Suprapubic skin (tissue), 4 donors: ENCODE measurements at regions not wholly inside any gene's neighbourhood (a gene's known extent, or its start where the extent isn't known, plus 50 kb on each side); places are given as distances from the start of the nearest gene placed in this dataset.

Source experiments
- DNase-seq, 2 donors: peaks; one replicate each; pipeline ENCODE4 v3.0.0-alpha.2; 2019; ENCODE audit warnings: low spot score in 2 of 2
- H3K27ac ChIP-seq: fragments of 200-600 bp; sonication (generic); one replicate; pipeline ENCODE4 v1.5.1; 2019
- H3K27me3 ChIP-seq: fragments of 200-600 bp; sonication (generic); one replicate; pipeline ENCODE4 v1.5.1; 2019
- H3K36me3 ChIP-seq: fragments of 200-600 bp; sonication (generic); one replicate; pipeline ENCODE4 v1.5.1; 2019
- H3K4me1 ChIP-seq: fragments of 200-600 bp; sonication (generic); one replicate; pipeline ENCODE4 v1.5.1; 2019
- H3K4me3 ChIP-seq: fragments of 200-600 bp; sonication (generic); one replicate; pipeline ENCODE4 v1.5.1; 2019; ENCODE audit warnings: mild to moderate bottlenecking
- H3K9me3 ChIP-seq: fragments of 200-600 bp; sonication (generic); one replicate; pipeline ENCODE4 v1.5.1; 2019
- EP300 ChIP-seq: sonication (generic); formaldehyde crosslinking; IDR thresholded peaks from one replicate; pipeline ENCODE4 v1.6.1; 2017; ENCODE audit warnings: antibody characterized with exemption
- POLR2A ChIP-seq, 2 donors: fragments of 450-650 bp; IDR thresholded peaks; one replicate each; pipeline ENCODE4 v1.6.1; 2017; ENCODE audit warnings: antibody characterized with exemption in 2 of 2, mild to moderate bottlenecking in 2 of 2, moderate library complexity in 2 of 2
- POLR2AphosphoS5 ChIP-seq, 3 donors: sonication (generic); formaldehyde crosslinking; IDR thresholded peaks; one replicate each; pipeline ENCODE4 v1.6.1; 2017; ENCODE audit warnings: antibody characterized with exemption in 3 of 3
- WGBS: methylation state at CpG from one replicate; pipeline ENCODE4 v1.1.5; 2018; 5-methylcytosine and 5-hydroxymethylcytosine counted together
- TF ChIP-seq, protein P1 (sequence below), 2 donors: fragments of 200-600 bp in 1 of 2; fragments of 450-650 bp in 1 of 2; sonication (generic) in 1 of 2; IDR thresholded peaks; one replicate each; pipeline ENCODE4 v1.5.1; 2016 to 2019; ENCODE audit warnings: antibody characterized with exemption in 2 of 2, mild to moderate bottlenecking in 1 of 2, moderate library complexity in 1 of 2

DNA sequence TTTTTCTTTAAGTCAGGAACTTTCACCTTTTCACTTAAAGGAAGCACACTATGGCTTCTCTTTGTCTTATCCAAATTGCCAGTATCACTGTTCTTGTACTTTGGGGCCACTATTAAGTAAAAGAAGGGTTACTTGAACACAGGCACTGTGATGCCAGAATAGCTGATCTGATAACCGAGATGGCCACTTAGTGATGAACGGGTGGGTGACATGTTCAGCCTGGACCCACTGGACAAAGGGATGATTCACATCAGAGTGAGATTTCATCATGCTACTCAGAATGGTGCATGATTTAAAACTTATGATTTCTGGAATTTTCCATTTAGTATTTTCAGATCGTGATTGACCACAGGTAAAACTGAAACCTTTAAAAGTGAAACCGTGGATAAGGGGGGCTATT lies 252.6 kb downstream of the KLF13 start:
- Histone ChIP-seq H3K4me1 (peaks cover 6% of the 10 kb centered on the region), H3K4me3 (no peak overlapping the region), H3K27ac (no peak overlapping the region), H3K36me3 (no peaks in the 10 kb centered on the region), H3K9me3 (peaks cover 7% of the 10 kb centered on the region), H3K27me3 (no peaks in the 10 kb centered on the region)
- DNase-seq = no peak
- WGBS = 73% methylated on average over 4 of the region's 4 CpGs
- TF ChIP-seq, protein P1, sequence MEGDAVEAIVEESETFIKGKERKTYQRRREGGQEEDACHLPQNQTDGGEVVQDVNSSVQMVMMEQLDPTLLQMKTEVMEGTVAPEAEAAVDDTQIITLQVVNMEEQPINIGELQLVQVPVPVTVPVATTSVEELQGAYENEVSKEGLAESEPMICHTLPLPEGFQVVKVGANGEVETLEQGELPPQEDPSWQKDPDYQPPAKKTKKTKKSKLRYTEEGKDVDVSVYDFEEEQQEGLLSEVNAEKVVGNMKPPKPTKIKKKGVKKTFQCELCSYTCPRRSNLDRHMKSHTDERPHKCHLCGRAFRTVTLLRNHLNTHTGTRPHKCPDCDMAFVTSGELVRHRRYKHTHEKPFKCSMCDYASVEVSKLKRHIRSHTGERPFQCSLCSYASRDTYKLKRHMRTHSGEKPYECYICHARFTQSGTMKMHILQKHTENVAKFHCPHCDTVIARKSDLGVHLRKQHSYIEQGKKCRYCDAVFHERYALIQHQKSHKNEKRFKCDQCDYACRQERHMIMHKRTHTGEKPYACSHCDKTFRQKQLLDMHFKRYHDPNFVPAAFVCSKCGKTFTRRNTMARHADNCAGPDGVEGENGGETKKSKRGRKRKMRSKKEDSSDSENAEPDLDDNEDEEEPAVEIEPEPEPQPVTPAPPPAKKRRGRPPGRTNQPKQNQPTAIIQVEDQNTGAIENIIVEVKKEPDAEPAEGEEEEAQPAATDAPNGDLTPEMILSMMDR (IDR thresholded peaks at IDR 0.05) = no peak
- TF ChIP-seq POLR2AphosphoS5 (IDR thresholded peaks at IDR 0.05) (no peak), POLR2A (IDR thresholded peaks at IDR 0.05) (no peak), EP300 (no peak)

DNA sequence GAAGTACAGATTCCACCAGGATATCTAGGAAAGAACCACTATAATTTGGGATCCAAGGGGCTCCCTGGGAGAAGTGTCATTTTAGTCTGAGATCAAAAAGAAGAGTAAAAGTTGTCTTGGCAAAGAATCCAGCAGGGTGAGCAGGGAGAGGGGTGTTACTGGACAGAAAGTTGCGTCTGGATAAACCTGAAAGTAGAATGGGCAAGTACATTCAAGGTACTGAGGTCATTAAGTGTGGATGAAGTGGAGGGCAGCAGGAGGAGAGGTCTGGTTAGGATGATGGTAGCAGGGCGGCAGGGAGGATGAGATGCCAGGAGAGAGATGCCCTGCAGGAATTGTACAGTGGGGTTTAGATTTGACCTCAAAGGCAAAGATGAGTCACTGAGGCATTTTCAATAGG lies 253.3 kb downstream of the KLF13 start:
- Histone ChIP-seq H3K27me3 (no peaks in the 10 kb centered on the region), H3K36me3 (no peaks in the 10 kb centered on the region), H3K27ac (no peak overlapping the region), H3K9me3 (peaks cover 7% of the 10 kb centered on the region), H3K4me3 (no peak overlapping the region), H3K4me1 (no peaks in the 10 kb centered on the region)
- 82% methylated on average over 2 of the region's 2 CpGs for WGBS
- TF ChIP-seq POLR2A (IDR thresholded peaks at IDR 0.05) (no peak), EP300 (no peak)
- DNase-seq = no peak

DNA sequence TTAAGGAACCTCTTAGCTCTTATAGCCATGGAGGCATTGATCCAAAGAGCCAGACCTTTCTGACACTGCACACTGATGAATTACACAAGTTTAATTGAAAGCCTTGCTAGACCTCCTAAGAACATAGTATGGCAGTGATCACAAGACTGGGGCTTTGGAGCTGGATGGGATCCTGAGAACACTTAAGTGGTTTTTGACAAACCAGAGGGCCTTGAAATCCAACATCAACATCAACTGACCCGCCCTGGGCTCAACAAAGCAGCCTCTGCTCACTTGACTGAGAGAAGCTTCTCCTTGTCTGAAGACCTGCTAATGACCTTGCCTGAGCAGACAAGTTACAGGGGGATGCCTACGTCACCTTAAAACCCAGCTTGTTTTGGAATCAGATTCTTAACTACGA lies 257.6 kb downstream of the KLF13 start:
- Histone ChIP-seq H3K4me3 (no peak overlapping the region), H3K27me3 (no peaks in the 10 kb centered on the region), H3K4me1 (no peaks in the 10 kb centered on the region), H3K27ac (no peak overlapping the region), H3K9me3 (peaks cover 7% of the 10 kb centered on the region), H3K36me3 (no peaks in the 10 kb centered on the region)
- no peak for DNase-seq
- TF ChIP-seq POLR2AphosphoS5 (IDR thresholded peaks at IDR 0.05) = no peak
- TF ChIP-seq, protein P1 (IDR thresholded peaks at IDR 0.05) = no peak
- 93% methylated on average over 3 of the region's 3 CpGs for WGBS

DNA sequence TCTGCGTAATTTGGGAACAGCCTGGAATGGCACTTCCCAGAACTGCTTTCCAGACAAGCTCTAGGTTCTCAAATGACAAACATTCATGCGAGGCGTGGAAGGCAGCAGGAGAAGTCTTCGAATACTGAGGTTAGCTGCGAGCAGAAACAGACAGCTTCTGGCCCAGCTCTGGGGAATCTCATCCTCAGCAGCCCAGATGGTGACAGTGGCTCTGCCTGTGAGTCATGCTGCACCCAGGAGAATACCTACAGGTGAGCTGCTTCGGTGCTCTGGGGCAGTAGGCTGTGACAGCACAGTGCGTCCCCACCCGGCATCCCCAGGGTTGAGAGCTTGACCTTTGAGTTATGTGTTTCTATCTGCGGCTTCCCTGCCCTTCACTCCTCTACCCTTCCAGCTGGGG lies 258.6 kb downstream of the KLF13 start:
- Histone ChIP-seq H3K4me1 (no peaks in the 10 kb centered on the region), H3K36me3 (no peaks in the 10 kb centered on the region), H3K4me3 (no peak overlapping the region), H3K27me3 (no peaks in the 10 kb centered on the region), H3K9me3 (peaks cover 7% of the 10 kb centered on the region), H3K27ac (no peak overlapping the region)
- TF ChIP-seq EP300 = no peak
- TF ChIP-seq POLR2AphosphoS5 (IDR thresholded peaks at IDR 0.05) = no peak
- no peak for TF ChIP-seq POLR2A (IDR thresholded peaks at IDR 0.05)
- TF ChIP-seq, protein P1 (IDR thresholded peaks at IDR 0.05) = no peak
- DNase-seq = no peak
- 75% methylated on average over 9 of the region's 9 CpGs for WGBS

DNA sequence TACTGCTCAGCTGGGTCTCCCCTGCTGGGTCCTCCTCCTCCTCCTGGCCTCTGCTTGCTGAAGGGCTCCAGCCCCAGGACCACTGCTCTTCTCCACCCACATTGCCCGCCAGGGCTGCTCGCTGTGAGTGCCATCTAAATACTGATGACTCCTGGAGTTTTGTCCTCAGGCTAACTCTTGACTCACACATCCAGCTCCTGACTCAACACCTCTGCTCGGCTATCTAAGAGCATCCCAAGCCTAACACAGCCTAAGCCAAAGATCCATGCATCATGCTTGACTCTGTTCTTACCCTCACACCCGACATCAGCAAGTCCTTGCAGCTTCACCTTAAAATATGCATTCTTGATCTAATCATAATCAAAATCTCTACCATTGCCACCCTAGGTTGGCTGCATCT lies 260.2 kb downstream of the KLF13 start:
- WGBS = 65% methylated on average over 4 of the region's 4 CpGs
- Histone ChIP-seq H3K27ac (no peak overlapping the region), H3K4me1 (no peaks in the 10 kb centered on the region), H3K27me3 (no peaks in the 10 kb centered on the region), H3K4me3 (no peak overlapping the region), H3K9me3 (peaks cover 7% of the 10 kb centered on the region), H3K36me3 (no peaks in the 10 kb centered on the region)
- TF ChIP-seq POLR2AphosphoS5 (IDR thresholded peaks at IDR 0.05) = no peak
- TF ChIP-seq EP300 = no peak
- no peak for TF ChIP-seq POLR2A (IDR thresholded peaks at IDR 0.05)
- TF ChIP-seq, protein P1 (IDR thresholded peaks at IDR 0.05) = no peak
- DNase-seq = no peak

DNA sequence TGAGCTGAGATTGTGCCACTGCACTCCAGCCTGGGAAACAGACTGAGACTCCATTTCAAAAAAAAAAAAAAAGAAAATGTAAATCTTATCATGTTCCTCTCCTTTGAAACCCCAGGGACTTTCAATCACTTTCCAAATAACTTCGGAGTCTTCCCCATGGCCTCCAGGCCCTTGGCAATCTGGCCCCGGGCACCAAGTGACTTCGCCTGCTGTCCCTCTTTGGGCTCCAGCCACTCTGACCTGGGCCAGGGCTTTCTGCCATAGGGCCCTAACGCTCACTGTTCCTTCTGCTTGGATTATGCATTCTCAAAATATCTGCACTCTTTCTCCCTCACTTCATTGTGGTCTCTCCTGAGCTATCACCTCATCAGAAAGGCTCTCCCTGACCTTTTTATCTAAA lies 260.9 kb downstream of the KLF13 start:
- TF ChIP-seq POLR2A (IDR thresholded peaks at IDR 0.05) (no peak), POLR2AphosphoS5 (IDR thresholded peaks at IDR 0.05) (no peak), EP300 (no peak)
- TF ChIP-seq, protein P1 (IDR thresholded peaks at IDR 0.05) = no peak
- no peaks in the 10 kb centered on the region for H3K4me1 ChIP-seq
- 91% methylated on average over 4 of the region's 4 CpGs for WGBS
- H3K27me3 ChIP-seq = no peaks in the 10 kb centered on the region
- H3K4me3 ChIP-seq = no peak overlapping the region
- no peak overlapping the region for H3K27ac ChIP-seq
- DNase-seq = no peak
- H3K36me3 ChIP-seq = no peaks in the 10 kb centered on the region
- peaks cover 5% of the 10 kb centered on the region for H3K9me3 ChIP-seq
